ENCODE measurements at regions not wholly inside any gene's neighbourhood (a gene's known extent, or its start where the extent isn't known, plus 50 kb on each side); places are given as distances from the start of the nearest gene placed in this dataset.
"Not testable (repeated sequence)": the region's sequence is repeated elsewhere in the genome, so short reads cannot be mapped to it uniquely, and the experiment has no call there.

DNA sequence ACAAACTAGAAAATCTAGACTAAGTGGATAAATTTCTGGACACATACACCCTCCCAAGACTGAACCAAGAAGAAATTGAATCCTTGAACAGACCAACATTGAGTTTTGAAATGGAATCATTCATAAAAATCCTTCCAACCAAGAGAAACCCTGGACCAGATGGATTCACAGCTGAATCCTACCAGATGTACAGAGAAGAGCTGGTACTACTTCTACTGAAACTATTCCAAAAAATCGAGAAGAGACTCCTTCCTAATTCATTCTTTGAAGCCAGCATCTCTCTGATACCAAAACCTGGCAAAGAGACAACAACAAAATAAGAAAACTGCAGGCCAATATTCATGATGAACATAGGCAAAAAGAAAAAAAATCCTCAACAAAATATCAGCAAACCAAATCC is 227.4 kb downstream of the RPAP3 start:
- no peak for DNase-seq

GRCh38 chr12:47473091-47473490 is 232.7 kb downstream of the RPAP3 start:
- DNase-seq, result no peak

- DNase-seq, result not testable (repeated sequence)
Observed at GRCh38 chr12:47470349-47470748, 235.5 kb downstream of the RPAP3 start.

DNA sequence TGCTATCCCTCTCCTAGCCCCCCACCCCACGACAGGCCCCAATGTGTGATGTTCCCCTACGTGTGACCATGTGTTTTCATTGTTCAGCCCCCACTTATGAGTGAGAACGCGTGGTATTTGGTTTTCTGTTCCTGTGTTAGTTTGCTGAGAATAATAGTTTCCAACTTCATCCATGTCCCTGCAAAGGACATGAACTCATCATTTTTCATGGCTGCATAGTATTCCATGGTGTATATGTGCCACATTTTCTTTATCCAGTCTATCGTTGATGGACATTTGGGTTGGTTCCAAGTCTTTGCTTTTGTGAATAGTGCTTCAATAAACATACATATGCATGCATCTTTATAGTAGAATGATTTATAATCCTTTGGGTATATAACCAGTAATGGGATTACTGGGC is 241.9 kb downstream of the RPAP3 start:
- DNase-seq, result not testable (repeated sequence)

DNA sequence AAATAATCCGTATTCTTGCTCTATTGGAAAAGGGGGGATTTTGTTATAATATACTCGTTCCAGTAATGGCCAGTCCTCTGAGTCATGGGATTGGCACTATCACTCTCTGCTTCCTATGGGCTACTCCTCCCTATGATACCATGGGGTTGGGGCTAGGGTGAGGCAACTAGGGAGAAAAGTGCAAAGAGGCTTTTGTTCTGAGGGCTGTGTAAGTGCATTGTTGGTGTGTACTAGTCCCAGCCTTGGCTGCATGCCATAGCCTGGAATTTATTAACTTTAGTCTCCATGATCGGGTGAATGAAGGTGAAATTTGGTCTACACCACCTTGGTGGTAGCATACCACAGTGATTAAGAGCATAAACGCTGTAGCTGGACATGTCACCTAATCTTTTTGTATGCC is 247.6 kb downstream of the RPAP3 start:
- no peak for DNase-seq

DNA sequence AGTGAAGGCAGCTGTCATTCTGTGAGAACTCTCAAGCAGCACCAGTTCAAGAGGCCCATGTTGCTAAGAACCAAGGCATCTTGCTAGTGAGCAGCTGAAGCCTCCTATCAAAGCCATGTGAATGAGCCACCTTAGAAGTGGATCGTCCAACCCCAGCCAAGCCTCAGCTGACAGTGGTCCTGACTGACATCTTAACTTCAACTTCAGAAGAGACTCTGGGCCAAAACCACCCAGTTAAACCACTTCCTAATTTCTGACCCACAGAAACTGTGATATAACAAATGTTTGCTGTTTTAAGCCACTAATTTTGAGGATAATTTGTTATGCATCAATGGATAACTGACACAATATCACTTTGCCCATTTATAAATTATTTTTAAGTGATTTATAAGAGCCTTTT is 256.0 kb downstream of the RPAP3 start:
- DNase-seq, result no peak

DNA sequence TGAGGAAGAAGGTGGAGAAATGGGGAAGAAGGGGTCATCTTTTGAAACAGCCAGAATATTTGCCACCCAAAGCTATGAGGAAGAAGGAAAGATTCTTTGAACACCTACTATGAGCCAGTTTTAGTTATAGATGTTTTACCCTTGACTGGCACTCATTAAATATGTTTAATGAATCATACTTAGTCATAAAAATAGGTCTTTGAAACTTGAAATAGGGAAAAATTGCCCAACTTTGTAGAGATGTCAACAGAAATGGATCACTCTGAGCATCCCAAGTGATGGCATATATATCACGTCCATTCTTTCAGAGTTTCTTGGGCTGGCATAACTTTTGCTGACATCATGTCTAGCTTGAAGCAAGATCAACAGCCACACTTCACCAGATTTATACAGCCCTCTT is 263.5 kb downstream of the RPAP3 start:
- no peak for DNase-seq

GRCh38 chr12:47441490-47441889 is 264.3 kb downstream of the RPAP3 start:
- DNase-seq, result no peak

DNA sequence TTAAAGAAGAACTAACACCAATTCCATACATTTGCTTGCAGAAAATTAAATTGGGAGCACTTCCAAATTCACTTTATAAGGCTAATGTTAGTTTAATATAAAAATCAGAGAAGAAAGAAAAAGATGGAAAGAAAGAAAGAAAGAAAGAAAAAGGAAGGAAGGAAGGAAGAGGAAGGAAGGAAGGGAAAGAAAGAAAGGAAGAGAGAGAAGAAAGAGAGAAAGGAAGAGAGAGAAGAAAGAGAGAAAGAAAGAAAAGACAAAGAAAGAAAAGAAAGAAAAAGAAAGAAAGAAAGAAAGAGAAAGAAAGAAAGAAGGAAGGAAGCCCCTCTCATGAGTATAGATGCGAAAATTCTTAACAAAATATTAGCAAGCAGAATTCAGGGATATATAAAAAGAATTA is 267.7 kb downstream of the RPAP3 start:
- DNase-seq, result no peak

DNA sequence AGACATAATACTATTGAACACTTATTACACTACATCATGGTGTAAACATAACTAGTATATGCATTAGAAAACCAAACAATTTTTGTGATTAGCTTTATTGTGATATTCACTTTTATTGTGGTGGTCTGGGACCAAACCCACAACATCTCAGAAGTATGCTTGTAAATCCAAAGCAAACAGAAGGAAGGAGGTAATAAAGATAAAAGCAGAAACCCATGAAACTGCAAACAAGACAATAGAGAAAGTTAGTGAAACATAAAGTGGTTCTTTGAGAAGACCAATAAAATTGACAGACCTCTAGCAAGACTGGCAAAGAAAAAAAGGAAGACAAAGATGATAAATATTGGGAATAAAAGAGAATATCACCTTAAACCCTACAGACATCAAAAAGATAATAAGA is 268.3 kb downstream of the RPAP3 start:
- DNase-seq, result no peak

DNA sequence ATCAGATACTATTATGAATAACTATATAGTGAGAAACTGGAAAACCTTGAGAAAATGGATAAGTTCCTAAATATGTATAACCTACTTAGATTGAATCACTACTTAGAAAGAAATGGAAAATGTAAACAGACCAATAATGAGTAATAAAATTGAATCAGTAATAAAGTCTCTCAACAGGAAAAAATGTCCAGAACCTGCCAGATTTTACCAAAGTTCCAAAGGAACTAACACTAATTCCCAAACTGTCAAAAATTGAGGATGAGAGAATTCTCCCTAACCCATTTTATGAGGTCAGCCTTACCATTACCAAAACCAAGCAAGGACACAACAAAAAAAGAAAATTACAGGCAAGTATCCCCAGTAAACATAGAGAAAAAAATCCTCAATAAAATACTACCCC is 272.0 kb downstream of the RPAP3 start:
- DNase-seq, result no peak

- peak in 1 of 6 experiments; percentile 24 for DNase-seq
Observed at GRCh38 chr12:47426678-47427309, 279.0 kb downstream of the RPAP3 start.

DNA sequence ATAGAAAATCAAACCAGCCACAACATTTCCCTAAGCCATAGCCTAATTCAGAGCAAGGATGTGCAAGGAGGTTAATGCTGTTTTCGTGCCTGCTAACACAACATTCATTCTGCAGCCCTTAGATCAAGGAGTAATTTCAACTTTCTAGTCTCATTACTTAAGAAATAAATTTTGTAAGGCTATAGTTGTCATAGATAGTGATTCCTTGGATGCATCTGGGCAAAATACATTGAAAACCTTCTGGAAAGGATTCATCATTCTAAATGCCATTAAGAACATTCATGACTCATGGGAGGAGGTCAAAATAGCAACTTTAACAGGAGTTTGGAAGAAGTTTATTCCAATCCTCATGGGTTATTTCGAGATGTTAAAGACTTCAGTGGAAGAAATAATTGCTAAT is 283.2 kb downstream of the RPAP3 start:
- no peak for DNase-seq

- DNase-seq, result no peak
Observed at GRCh38 chr12:47419497-47419896, 286.3 kb downstream of the RPAP3 start.

- DNase-seq, result no peak
Observed at GRCh38 chr12:47417955-47418354, 287.9 kb downstream of the RPAP3 start.

GRCh38 chr12:47417121-47417520 is 288.7 kb downstream of the RPAP3 start:
- DNase-seq, result no peak

GRCh38 chr12:47415054-47415453 is 290.8 kb downstream of the RPAP3 start:
- DNase-seq, result no peak

DNA sequence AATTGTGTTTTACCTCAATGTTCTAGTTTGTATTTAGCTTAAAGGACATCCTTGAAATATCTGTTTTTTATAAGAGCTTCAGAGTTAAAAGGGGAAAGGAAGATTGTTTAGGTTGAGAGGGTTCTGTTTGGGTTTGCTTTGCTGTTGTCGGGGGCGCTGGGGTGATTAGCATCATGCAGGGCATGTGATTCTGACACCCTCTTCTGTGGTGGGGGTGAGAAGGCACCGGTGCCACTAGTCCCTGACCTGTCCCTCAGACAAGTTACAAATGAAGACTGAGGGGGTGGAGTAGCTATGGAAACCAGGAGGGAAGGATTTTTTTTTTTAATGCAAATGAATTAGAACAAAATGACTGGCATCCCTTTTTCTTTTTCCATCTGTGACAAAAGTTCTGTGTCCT is 291.3 kb downstream of the RPAP3 start:
- no peak for DNase-seq

DNA sequence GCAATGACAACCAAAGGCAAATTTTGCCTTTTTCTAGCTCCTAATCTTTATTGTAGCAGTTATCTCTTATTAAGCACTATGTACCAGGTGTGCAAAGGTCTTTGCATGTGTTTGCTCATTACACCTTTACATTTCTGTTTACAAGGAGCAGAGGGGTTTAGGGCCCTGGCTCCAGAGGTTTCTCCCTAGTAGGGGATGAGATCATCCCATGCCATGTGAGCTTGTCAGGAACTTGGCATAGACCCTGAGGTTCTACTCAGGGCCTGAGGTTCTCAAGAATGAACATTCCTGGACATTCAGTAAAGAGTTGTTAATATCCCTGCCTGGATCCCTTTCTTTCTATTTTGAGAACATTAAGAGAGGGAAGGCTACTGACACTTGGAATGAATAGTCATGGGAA is 292.0 kb downstream of the RPAP3 start:
- DNase-seq, result no peak

- DNase-seq, result no peak
Observed at GRCh38 chr12:47412601-47413236, 293.1 kb downstream of the RPAP3 start.

DNA sequence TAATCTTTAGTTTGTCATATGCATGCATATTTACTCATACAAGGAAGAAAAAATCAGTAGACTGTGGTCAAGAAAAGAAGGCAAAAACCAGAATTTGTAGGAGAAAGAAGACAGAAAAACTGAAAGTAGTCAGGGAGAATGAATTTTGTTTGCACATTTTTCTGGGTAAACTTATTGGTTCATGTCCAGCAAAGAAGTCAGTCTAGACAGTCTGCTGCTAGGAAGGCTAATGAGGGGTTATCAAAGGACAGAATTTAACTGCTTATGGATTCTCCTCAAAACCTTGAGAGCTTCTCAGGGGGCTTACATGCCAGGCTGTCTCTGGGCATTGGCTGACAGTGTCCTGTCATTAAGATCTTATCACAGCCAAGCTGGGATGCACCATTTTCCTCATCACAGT is 293.9 kb downstream of the RPAP3 start:
- no peak for DNase-seq

DNA sequence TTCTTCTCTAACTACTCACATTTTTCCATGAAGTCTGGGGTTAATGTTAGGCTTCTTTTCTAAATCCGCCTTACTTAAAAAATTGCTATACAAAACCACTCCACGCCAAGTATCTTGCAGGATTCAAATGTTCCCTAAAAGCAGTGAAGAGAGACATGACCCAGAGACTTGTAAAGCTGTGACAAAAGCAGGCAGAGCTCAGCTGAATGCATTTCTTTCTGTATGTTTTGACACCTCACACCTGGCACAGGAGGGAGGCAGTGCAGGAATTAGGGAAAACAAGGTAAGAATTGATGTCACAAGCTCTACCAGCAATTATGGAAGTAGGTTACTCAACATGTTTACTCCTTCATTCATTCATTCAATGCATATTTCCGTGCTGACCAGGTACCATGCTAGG is 295.0 kb downstream of the RPAP3 start:
- DNase-seq, result no peak

GRCh38 chr12:47410383-47410782 is 295.4 kb downstream of the RPAP3 start:
- DNase-seq, result peak in 3 of 6 experiments; percentile 41 to 53 (median 49)

- no peak for DNase-seq
Observed at GRCh38 chr12:47409310-47409987, 296.4 kb downstream of the RPAP3 start.
